ENCODE measurements at regions not wholly inside any gene's neighbourhood (a gene's known extent, or its start where the extent isn't known, plus 50 kb on each side); places are given as distances from the start of the nearest gene placed in this dataset.

DNA sequence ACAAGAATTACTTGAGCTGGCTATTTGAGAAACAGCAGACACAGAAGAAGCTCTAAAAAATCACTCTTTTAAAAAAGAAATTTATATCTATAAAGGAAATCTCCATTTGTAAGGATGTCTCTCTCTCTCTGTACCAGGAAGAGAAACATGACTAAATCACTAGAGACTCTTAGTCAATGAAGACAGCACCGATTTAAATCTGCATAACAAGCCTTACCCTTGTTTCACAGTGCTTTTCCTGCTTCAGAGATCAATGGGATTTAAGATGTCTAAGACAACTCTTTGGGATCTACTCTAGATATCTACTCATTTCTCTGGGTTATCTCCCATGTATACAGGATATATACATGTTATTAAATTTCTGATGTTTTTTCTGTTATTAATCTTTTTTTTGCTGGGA lies 359.2 kb upstream of the RND3 start:
- H3K9me3 ChIP-seq, result no peaks in the 10 kb centered on the region
- H3K27me3 ChIP-seq, result no peaks in the 10 kb centered on the region
- H3K27ac ChIP-seq (replicated peaks in 1 of 4), result no peak overlapping the region
- H3K4me3 ChIP-seq, result no peak overlapping the region
- no peak for DNase-seq (ENCODE audit: extremely low spot score)
- intact Hi-C loops (cut with DNase I), result no loop called here
- WGBS, result 81% methylated on average over 1 of the region's 1 CpG
- no peak for TF ChIP-seq POLR2AphosphoS5 (IDR thresholded peaks at IDR 0.05)
- TF ChIP-seq, protein P1, sequence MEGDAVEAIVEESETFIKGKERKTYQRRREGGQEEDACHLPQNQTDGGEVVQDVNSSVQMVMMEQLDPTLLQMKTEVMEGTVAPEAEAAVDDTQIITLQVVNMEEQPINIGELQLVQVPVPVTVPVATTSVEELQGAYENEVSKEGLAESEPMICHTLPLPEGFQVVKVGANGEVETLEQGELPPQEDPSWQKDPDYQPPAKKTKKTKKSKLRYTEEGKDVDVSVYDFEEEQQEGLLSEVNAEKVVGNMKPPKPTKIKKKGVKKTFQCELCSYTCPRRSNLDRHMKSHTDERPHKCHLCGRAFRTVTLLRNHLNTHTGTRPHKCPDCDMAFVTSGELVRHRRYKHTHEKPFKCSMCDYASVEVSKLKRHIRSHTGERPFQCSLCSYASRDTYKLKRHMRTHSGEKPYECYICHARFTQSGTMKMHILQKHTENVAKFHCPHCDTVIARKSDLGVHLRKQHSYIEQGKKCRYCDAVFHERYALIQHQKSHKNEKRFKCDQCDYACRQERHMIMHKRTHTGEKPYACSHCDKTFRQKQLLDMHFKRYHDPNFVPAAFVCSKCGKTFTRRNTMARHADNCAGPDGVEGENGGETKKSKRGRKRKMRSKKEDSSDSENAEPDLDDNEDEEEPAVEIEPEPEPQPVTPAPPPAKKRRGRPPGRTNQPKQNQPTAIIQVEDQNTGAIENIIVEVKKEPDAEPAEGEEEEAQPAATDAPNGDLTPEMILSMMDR (IDR thresholded peaks at IDR 0.05), result no peak
- H3K36me3 ChIP-seq, result no peaks in the 10 kb centered on the region
- H3K4me1 ChIP-seq, result no peaks in the 10 kb centered on the region

DNA sequence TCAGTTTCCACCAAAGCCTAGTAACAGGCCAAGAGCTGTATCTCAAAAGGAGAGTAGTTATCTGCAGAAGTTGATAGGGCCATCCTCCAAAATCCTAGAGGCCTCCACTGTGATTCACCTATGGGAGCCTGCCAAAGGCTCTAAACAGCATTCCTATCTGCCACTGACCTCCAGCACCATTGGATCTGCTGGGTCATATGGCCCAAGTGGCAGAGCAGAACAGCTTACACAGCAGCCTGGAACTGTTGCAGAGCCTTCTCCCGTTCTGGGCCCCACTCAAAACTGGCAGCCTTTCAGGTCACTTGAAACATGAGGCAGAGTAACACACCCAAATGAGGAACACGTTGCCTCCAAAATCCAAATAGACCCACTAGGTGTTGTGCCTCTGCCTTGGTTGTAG lies 345.2 kb upstream of the RND3 start:
- H3K9me3 ChIP-seq, result no peaks in the 10 kb centered on the region
- no peak overlapping the region for H3K27ac ChIP-seq (replicated peaks in 1 of 4)
- no peaks in the 10 kb centered on the region for H3K4me1 ChIP-seq
- DNase-seq (ENCODE audit: extremely low spot score), result no peak
- intact Hi-C loops (cut with DNase I), result no loop called here
- 100% methylated on average over 1 of the region's 2 CpGs for WGBS
- no peaks in the 10 kb centered on the region for H3K27me3 ChIP-seq
- H3K36me3 ChIP-seq, result no peaks in the 10 kb centered on the region
- no peak for TF ChIP-seq POLR2A (IDR thresholded peaks at IDR 0.05; ENCODE audit: low read depth)
- H3K4me3 ChIP-seq, result no peak overlapping the region

DNA sequence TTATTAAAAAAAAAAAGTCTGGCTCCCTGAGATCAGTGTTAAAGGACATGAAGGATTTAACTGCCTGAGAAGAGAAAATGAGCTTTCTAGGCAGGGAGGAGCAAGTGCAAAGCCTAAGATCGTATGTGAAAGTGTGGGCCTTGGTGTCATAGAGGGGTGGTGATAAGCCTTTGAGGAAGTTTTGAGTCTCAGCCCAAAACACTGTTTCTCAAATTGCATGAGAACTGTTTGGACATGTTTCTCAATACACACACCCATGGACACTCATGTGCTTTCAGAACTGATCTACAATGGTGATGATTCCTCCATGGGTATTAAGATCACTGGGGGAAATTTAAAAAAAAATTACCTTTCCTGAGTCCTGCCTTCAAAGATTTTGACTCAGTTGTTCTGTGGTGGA lies 336.7 kb upstream of the RND3 start:
- WGBS, result 0% methylated on average over 1 of the region's 1 CpG
- Histone ChIP-seq H3K9me3 (no peaks in the 10 kb centered on the region), H3K4me3 (no peak overlapping the region), H3K4me1 (no peaks in the 10 kb centered on the region), H3K27ac (replicated peaks in 1 of 4) (no peak overlapping the region), H3K36me3 (no peaks in the 10 kb centered on the region), H3K27me3 (no peaks in the 10 kb centered on the region)
- intact Hi-C loops (cut with DNase I), result no loop called here
- no peak for DNase-seq (ENCODE audit: extremely low spot score)
- TF ChIP-seq EP300 (IDR thresholded peaks at IDR 0.05) (no peak), POLR2A (IDR thresholded peaks at IDR 0.05; ENCODE audit: low read depth) (no peak), POLR2AphosphoS5 (IDR thresholded peaks at IDR 0.05) (no peak)
- TF ChIP-seq, protein P1 (IDR thresholded peaks at IDR 0.05), result no peak

DNA sequence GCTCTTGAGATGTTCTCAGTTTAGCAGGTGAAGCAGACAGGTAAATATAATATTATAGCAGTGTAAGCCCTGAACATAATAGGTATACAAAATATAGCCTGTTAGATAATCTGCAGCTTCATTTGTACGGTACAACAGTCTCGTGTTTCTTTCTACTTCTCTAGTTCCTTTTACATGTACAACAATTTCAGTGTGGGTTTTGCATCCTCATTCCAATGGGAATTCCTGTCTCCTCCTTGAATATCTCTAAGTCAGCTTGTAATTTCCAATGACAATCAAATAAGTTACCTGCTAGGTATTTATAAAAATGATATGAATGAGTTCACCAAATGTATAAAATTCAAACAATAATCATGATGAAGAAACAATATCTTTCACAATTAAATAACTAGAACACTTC lies 330.0 kb upstream of the RND3 start:
- no peaks in the 10 kb centered on the region for H3K27me3 ChIP-seq
- no peak overlapping the region for H3K4me3 ChIP-seq
- no peak for DNase-seq (ENCODE audit: extremely low spot score)
- no peaks in the 10 kb centered on the region for H3K9me3 ChIP-seq
- TF ChIP-seq EP300 (IDR thresholded peaks at IDR 0.05), result no peak
- no peak for TF ChIP-seq POLR2AphosphoS5 (IDR thresholded peaks at IDR 0.05)
- no peak for TF ChIP-seq POLR2A (IDR thresholded peaks at IDR 0.05; ENCODE audit: low read depth)
- TF ChIP-seq, protein P1 (IDR thresholded peaks at IDR 0.05), result no peak
- WGBS, result 93% methylated on average over 2 of the region's 2 CpGs
- H3K4me1 ChIP-seq, result no peaks in the 10 kb centered on the region
- intact Hi-C loops (cut with DNase I), result no loop called here
- no peak overlapping the region for H3K27ac ChIP-seq (replicated peaks in 1 of 4)
- H3K36me3 ChIP-seq, result no peaks in the 10 kb centered on the region

DNA sequence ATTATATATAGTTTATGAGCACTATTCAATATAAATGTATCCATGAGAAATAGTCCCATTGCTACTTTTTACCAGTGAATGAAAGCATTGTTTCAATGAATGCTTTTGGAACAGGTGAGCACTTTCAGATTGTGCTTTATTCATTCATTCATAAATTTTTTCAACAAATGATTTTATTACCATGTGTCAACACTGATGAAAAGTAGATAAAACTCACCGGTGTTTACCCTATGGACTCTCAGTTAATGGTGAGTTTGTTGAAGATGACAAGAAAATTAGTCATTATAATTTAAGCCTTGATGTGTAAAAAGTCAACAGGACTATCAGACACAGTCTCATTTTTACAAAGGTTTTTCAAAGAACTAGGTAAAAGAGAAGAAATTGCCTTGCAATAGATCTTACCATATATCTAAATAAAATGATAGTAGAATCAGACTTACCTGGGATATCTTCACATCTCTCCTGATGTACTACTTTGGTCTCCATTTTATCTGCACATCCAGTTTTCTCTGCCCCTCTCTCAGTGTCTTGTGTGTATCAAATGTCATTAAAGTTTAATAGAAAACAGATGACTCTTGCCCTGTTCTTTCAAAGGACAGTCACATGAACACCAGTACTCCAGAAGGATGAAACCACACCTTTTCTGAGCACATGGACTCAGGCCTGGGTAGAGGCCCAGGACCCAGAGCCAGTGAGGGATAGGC lies 325.3 kb upstream of the RND3 start:
- DNase-seq (ENCODE audit: extremely low spot score), result no peak
- TF ChIP-seq POLR2AphosphoS5 (IDR thresholded peaks at IDR 0.05) (no peak), EP300 (IDR thresholded peaks at IDR 0.05) (no peak), POLR2A (IDR thresholded peaks at IDR 0.05; ENCODE audit: low read depth) (no peak)
- TF ChIP-seq, protein P1 (IDR thresholded peaks at IDR 0.05), result no peak
- Histone ChIP-seq H3K36me3 (no peaks in the 10 kb centered on the region), H3K4me3 (no peak overlapping the region), H3K27me3 (no peaks in the 10 kb centered on the region), H3K9me3 (no peaks in the 10 kb centered on the region), H3K4me1 (peaks cover 0 to 10% (median 7%) of the 10 kb centered on the region in 4 donors), H3K27ac (replicated peaks in 1 of 4) (no peak overlapping the region)
- WGBS, result 74% methylated on average over 1 of the region's 1 CpG
- intact Hi-C loops (cut with DNase I), result no loop called here

Measured in esophagus muscularis mucosa (tissue), 4 donors.